ENCODE measurements at regions not wholly inside any gene's neighbourhood (a gene's known extent, or its start where the extent isn't known, plus 50 kb on each side); places are given as distances from the start of the nearest gene placed in this dataset.
A peak's percentile ranks its signal among the peaks of the same experiment; 100 is the strongest.
"Not testable (repeated sequence)": the region's sequence is repeated elsewhere in the genome, so short reads cannot be mapped to it uniquely, and the experiment has no call there.

DNA sequence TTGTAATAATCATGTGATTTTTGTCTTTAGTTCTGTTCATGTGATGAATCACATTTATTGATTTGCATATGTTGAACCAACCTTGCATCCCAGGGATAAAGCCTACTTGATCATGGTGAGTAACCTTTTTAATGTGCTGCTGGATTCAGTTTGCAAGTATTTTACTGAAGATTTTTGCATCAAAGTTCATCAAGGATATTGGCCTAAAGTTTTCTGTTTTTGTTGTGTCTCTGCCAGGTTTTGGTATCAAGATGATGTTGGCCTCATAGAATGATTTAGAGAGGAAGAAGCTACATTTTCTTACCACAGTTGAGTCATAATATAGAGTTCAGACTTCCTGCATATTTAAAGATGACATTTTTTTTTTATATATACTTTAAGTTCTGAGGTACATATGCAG lies 455.9 kb downstream of the PLPP3 start:
- no peak for DNase-seq
- no peak overlapping the region for H4K91ac ChIP-seq (ENCODE audit: low read depth, low read length)
- no peak overlapping the region for H3K18ac ChIP-seq (ENCODE audit: low read length)
- no peaks in the 10 kb centered on the region for H3K9me3 ChIP-seq (ENCODE audit: insufficient read depth, low read depth, low read length)
- no peak overlapping the region for H2BK12ac ChIP-seq (ENCODE audit: low read length)
- H3K27me3 ChIP-seq (ENCODE audit: insufficient read depth, low read length), result no peaks in the 10 kb centered on the region
- no peak overlapping the region for H4K8ac ChIP-seq (ENCODE audit: low read depth, low read length)
- H3K9ac ChIP-seq (ENCODE audit: low read length), result no peak overlapping the region
- no peak overlapping the region for H3K4me2 ChIP-seq (ENCODE audit: low read length)
- H3K4ac ChIP-seq (ENCODE audit: low read depth, low read length), result no peak overlapping the region
- no peak overlapping the region for H2AK5ac ChIP-seq (ENCODE audit: low read length)
- H3K23ac ChIP-seq (ENCODE audit: low read length), result no peak overlapping the region
- H3K36me3 ChIP-seq (ENCODE audit: control insufficient read depth in 1 of 2, insufficient read depth in 2 of 2, low read length in 2 of 2), result no peaks in the 10 kb centered on the region
- H3K4me3 ChIP-seq (ENCODE audit: low read depth, low read length), result no peak overlapping the region
- H2BK5ac ChIP-seq (ENCODE audit: low read depth, low read length, poor library complexity), result no peak overlapping the region
- H2BK120ac ChIP-seq (ENCODE audit: insufficient read depth, low read length, poor library complexity), result no peak overlapping the region
- no peak overlapping the region for H4K12ac ChIP-seq (ENCODE audit: low read depth, low read length)
- H3K79me1 ChIP-seq (ENCODE audit: low read length), result no peaks in the 10 kb centered on the region
- no peak overlapping the region for H3K14ac ChIP-seq (ENCODE audit: low read length)
- H3K27ac ChIP-seq (ENCODE audit: low read depth, low read length), result no peak overlapping the region
- H3K79me2 ChIP-seq (ENCODE audit: control insufficient read depth, insufficient read depth, low read length, poor library complexity), result no peaks in the 10 kb centered on the region
- H3K4me1 ChIP-seq (ENCODE audit: control insufficient read depth in 1 of 2, insufficient read depth in 2 of 2, low read length in 2 of 2), result no peaks in the 10 kb centered on the region
- no peak overlapping the region for H2AFZ ChIP-seq (ENCODE audit: insufficient read depth, low read length, poor library complexity)

DNA sequence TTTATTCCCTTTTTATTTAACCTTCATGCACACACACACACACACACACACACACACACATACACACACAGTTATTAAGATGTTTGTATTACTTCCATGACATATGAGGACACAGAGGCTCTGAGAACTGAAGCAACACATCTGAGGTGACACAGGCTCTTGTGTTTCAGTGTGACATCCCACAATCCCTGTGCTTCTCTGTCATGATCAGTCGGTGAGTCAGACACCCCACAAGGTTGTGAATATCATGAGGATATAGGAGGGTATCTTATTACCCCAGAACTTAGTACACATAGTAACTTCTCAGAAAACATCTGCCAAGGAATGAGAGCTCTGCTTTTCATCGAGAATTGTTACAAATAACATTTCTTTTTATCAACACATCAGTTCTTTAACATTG lies 459.3 kb downstream of the PLPP3 start:
- no peaks in the 10 kb centered on the region for H3K27me3 ChIP-seq (ENCODE audit: insufficient read depth, low read length)
- no peak overlapping the region for H3K4me2 ChIP-seq (ENCODE audit: low read length)
- H4K91ac ChIP-seq (ENCODE audit: low read depth, low read length), result no peak overlapping the region
- H4K8ac ChIP-seq (ENCODE audit: low read depth, low read length), result no peak overlapping the region
- H3K79me2 ChIP-seq (ENCODE audit: control insufficient read depth, insufficient read depth, low read length, poor library complexity), result no peaks in the 10 kb centered on the region
- no CpG with 5 or more reads among the region's 2 CpGs for WGBS (ENCODE audit: extremely low coverage, insufficient coverage, insufficient read length)
- H3K14ac ChIP-seq (ENCODE audit: low read length), result no peak overlapping the region
- no peaks in the 10 kb centered on the region for H3K79me1 ChIP-seq (ENCODE audit: low read length)
- H2BK120ac ChIP-seq (ENCODE audit: insufficient read depth, low read length, poor library complexity), result no peak overlapping the region
- H4K12ac ChIP-seq (ENCODE audit: low read depth, low read length), result no peak overlapping the region
- no peak overlapping the region for H3K4me3 ChIP-seq (ENCODE audit: low read depth, low read length)
- no peak overlapping the region for H2AK5ac ChIP-seq (ENCODE audit: low read length)
- no peaks in the 10 kb centered on the region for H3K36me3 ChIP-seq (ENCODE audit: control insufficient read depth in 1 of 2, insufficient read depth in 2 of 2, low read length in 2 of 2)
- no peak overlapping the region for H2BK12ac ChIP-seq (ENCODE audit: low read length)
- DNase-seq, result no peak
- H3K4me1 ChIP-seq (ENCODE audit: control insufficient read depth in 1 of 2, insufficient read depth in 2 of 2, low read length in 2 of 2), result no peaks in the 10 kb centered on the region
- no peak overlapping the region for H2BK5ac ChIP-seq (ENCODE audit: low read depth, low read length, poor library complexity)
- no peak overlapping the region for H3K23ac ChIP-seq (ENCODE audit: low read length)
- no peak overlapping the region for H2AFZ ChIP-seq (ENCODE audit: insufficient read depth, low read length, poor library complexity)
- no peak overlapping the region for H3K9ac ChIP-seq (ENCODE audit: low read length)
- no peak overlapping the region for H3K27ac ChIP-seq (ENCODE audit: low read depth, low read length)
- no peak overlapping the region for H3K18ac ChIP-seq (ENCODE audit: low read length)
- no peaks in the 10 kb centered on the region for H3K9me3 ChIP-seq (ENCODE audit: insufficient read depth, low read depth, low read length)
- H3K4ac ChIP-seq (ENCODE audit: low read depth, low read length), result no peak overlapping the region

DNA sequence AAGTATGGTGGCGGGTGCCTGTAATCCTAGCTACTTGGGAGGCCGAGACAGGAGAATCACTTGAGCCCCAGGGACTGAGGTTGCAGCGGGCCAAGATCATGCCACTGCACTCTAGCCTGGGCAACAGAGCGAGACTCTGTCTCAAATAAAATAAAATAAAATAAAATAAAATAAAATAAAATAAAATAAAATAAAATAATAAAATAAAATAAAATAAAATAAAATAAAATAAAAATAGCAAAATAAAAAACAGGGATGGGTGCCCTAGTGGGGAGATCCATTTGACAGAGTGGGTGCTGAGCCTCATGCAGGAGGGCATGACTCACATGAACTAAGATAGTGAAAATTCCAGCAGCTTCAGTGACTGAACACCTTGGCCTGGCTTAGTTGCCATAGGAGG lies 460.7 kb downstream of the PLPP3 start:
- not testable (repeated sequence) for H3K9me3 ChIP-seq (ENCODE audit: insufficient read depth, low read depth, low read length); H4K12ac ChIP-seq (ENCODE audit: low read depth, low read length); H4K8ac ChIP-seq (ENCODE audit: low read depth, low read length); H3K36me3 ChIP-seq (ENCODE audit: control insufficient read depth in 1 of 2, insufficient read depth in 2 of 2, low read length in 2 of 2); H3K9ac ChIP-seq (ENCODE audit: low read length); H3K18ac ChIP-seq (ENCODE audit: low read length); DNase-seq; H3K27me3 ChIP-seq (ENCODE audit: insufficient read depth, low read length); H3K14ac ChIP-seq (ENCODE audit: low read length); H3K79me2 ChIP-seq (ENCODE audit: control insufficient read depth, insufficient read depth, low read length, poor library complexity); H4K91ac ChIP-seq (ENCODE audit: low read depth, low read length); H2BK120ac ChIP-seq (ENCODE audit: insufficient read depth, low read length, poor library complexity); H3K79me1 ChIP-seq (ENCODE audit: low read length); H3K27ac ChIP-seq (ENCODE audit: low read depth, low read length); H2BK5ac ChIP-seq (ENCODE audit: low read depth, low read length, poor library complexity); H3K4me1 ChIP-seq (ENCODE audit: control insufficient read depth in 1 of 2, insufficient read depth in 2 of 2, low read length in 2 of 2); H2BK12ac ChIP-seq (ENCODE audit: low read length); H3K4me3 ChIP-seq (ENCODE audit: low read depth, low read length); H3K23ac ChIP-seq (ENCODE audit: low read length); H3K4me2 ChIP-seq (ENCODE audit: low read length); H3K4ac ChIP-seq (ENCODE audit: low read depth, low read length); H2AFZ ChIP-seq (ENCODE audit: insufficient read depth, low read length, poor library complexity)
- peak overlapping the region; percentile 41 for H2AK5ac ChIP-seq (ENCODE audit: low read length)
- no CpG with 5 or more reads among the region's 4 CpGs for WGBS (ENCODE audit: extremely low coverage, insufficient coverage, insufficient read length)

DNA sequence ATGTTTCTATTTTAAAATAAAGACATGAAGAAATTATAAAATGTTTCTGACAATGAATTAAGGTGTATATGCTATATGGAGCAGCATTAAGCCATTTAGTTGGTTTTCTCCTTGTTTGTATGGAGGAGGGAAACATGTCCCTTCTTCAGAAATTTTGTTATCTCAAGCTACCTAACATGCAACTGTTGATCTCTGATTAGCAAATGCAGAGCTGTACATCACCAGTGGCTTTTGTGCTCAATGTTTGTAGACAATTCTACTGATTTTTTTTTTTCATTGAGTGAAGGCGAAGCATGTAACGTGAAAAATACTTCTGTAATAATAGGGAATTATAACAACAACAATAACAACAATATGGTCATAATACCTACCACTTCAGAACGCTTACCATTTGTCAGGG lies 463.7 kb downstream of the PLPP3 start:
- WGBS (ENCODE audit: extremely low coverage, insufficient coverage, insufficient read length), result no CpG with 5 or more reads among the region's 3 CpGs
- H3K79me2 ChIP-seq (ENCODE audit: control insufficient read depth, insufficient read depth, low read length, poor library complexity), result no peaks in the 10 kb centered on the region

DNA sequence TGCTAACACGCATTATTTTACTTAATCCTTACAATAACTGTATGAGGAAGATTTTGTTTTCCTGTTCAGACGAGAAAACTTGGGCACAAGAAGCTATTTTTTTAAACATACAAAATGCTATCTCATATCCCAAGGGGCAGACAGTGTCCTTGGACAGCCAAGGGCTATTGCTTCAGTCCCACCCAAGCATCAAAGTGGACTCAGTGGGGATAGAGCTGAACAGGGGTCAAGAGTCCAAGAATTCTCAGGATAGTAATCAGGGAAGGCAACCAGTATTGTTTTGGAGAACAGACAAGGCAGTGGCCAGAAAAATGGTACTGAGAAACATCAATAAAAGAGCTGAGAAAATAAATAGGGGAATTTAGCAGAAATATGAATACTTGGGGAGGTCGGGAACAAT lies 465.7 kb downstream of the PLPP3 start:
- no peak overlapping the region for H3K23ac ChIP-seq (ENCODE audit: low read length)
- no peak overlapping the region for H3K14ac ChIP-seq (ENCODE audit: low read length)
- no peaks in the 10 kb centered on the region for H3K27me3 ChIP-seq (ENCODE audit: insufficient read depth, low read length)
- H3K27ac ChIP-seq (ENCODE audit: low read depth, low read length), result no peak overlapping the region
- H3K4ac ChIP-seq (ENCODE audit: low read depth, low read length), result no peak overlapping the region
- H3K4me1 ChIP-seq (ENCODE audit: control insufficient read depth in 1 of 2, insufficient read depth in 2 of 2, low read length in 2 of 2), result no peaks in the 10 kb centered on the region
- H3K18ac ChIP-seq (ENCODE audit: low read length), result no peak overlapping the region
- no peaks in the 10 kb centered on the region for H3K79me2 ChIP-seq (ENCODE audit: control insufficient read depth, insufficient read depth, low read length, poor library complexity)
- H3K4me3 ChIP-seq (ENCODE audit: low read depth, low read length), result no peak overlapping the region
- H2AFZ ChIP-seq (ENCODE audit: insufficient read depth, low read length, poor library complexity), result no peak overlapping the region
- no peaks in the 10 kb centered on the region for H3K36me3 ChIP-seq (ENCODE audit: control insufficient read depth in 1 of 2, insufficient read depth in 2 of 2, low read length in 2 of 2)
- no peak overlapping the region for H2AK5ac ChIP-seq (ENCODE audit: low read length)
- H3K79me1 ChIP-seq (ENCODE audit: low read length), result peaks cover under 1% of the 10 kb centered on the region
- no peak overlapping the region for H3K4me2 ChIP-seq (ENCODE audit: low read length)
- H2BK120ac ChIP-seq (ENCODE audit: insufficient read depth, low read length, poor library complexity), result no peak overlapping the region
- no peak overlapping the region for H2BK5ac ChIP-seq (ENCODE audit: low read depth, low read length, poor library complexity)
- H3K9me3 ChIP-seq (ENCODE audit: insufficient read depth, low read depth, low read length), result no peaks in the 10 kb centered on the region
- H4K8ac ChIP-seq (ENCODE audit: low read depth, low read length), result no peak overlapping the region
- H3K9ac ChIP-seq (ENCODE audit: low read length), result no peak overlapping the region
- no peak overlapping the region for H2BK12ac ChIP-seq (ENCODE audit: low read length)
- no peak overlapping the region for H4K12ac ChIP-seq (ENCODE audit: low read depth, low read length)
- no CpG with 5 or more reads among the region's 3 CpGs for WGBS (ENCODE audit: extremely low coverage, insufficient coverage, insufficient read length)
- DNase-seq, result no peak
- no peak overlapping the region for H4K91ac ChIP-seq (ENCODE audit: low read depth, low read length)

More for the DNA sequence above, 463.7 kb downstream of the PLPP3 start:
- Histone ChIP-seq H3K4me2 (ENCODE audit: low read length) (no peak overlapping the region), H2BK5ac (ENCODE audit: low read depth, low read length, poor library complexity) (no peak overlapping the region), H4K91ac (ENCODE audit: low read depth, low read length) (no peak overlapping the region), H3K14ac (ENCODE audit: low read length) (no peak overlapping the region), H3K4me1 (ENCODE audit: control insufficient read depth in 1 of 2, insufficient read depth in 2 of 2, low read length in 2 of 2) (no peaks in the 10 kb centered on the region), H3K9ac (ENCODE audit: low read length) (no peak overlapping the region), H2BK120ac (ENCODE audit: insufficient read depth, low read length, poor library complexity) (no peak overlapping the region), H4K12ac (ENCODE audit: low read depth, low read length) (no peak overlapping the region), H2AK5ac (ENCODE audit: low read length) (no peak overlapping the region), H2BK12ac (ENCODE audit: low read length) (no peak overlapping the region), H3K18ac (ENCODE audit: low read length) (no peak overlapping the region), H3K9me3 (ENCODE audit: insufficient read depth, low read depth, low read length) (no peaks in the 10 kb centered on the region), H4K8ac (ENCODE audit: low read depth, low read length) (no peak overlapping the region), H3K79me1 (ENCODE audit: low read length) (no peaks in the 10 kb centered on the region), H3K27me3 (ENCODE audit: insufficient read depth, low read length) (no peaks in the 10 kb centered on the region), H2AFZ (ENCODE audit: insufficient read depth, low read length, poor library complexity) (no peak overlapping the region), H3K23ac (ENCODE audit: low read length) (no peak overlapping the region), H3K4me3 (ENCODE audit: low read depth, low read length) (no peak overlapping the region), H3K4ac (ENCODE audit: low read depth, low read length) (no peak overlapping the region), H3K27ac (ENCODE audit: low read depth, low read length) (no peak overlapping the region), H3K36me3 (ENCODE audit: control insufficient read depth in 1 of 2, insufficient read depth in 2 of 2, low read length in 2 of 2) (no peaks in the 10 kb centered on the region)
- no peak for DNase-seq

Data from trophoblast cell (in vitro differentiated cells and primary cell).